ENCODE measurements at regions not wholly inside any gene's neighbourhood (a gene's known extent, or its start where the extent isn't known, plus 50 kb on each side); places are given as distances from the start of the nearest gene placed in this dataset.

GRCh38 chr3:20352546-20353179 is 166.7 kb upstream of the SGO1 start:
- Histone ChIP-seq H3K27me3 (no peaks in the 10 kb centered on the region), H3K9me3 (no peaks in the 10 kb centered on the region), H3K4me3 (no peak overlapping the region), H3K36me3 (peaks cover 0 to 5% (median 0%) of the 10 kb centered on the region in 3 donors), H3K27ac (no peak overlapping the region), H3K4me1 (no peaks in the 10 kb centered on the region)
- WGBS, 2 donors = 54 to 56% methylated on average over 3 of the region's 3 CpGs
- TF ChIP-seq POLR2A (IDR thresholded peaks at IDR 0.05) (no peak), CTCF (IDR thresholded peaks at IDR 0.05) (no peak), EP300 (IDR thresholded peaks at IDR 0.05) (no peak)
- DNase-seq (ENCODE audit: low spot score in 2 of 2) = no peak

GRCh38 chr3:20350449-20350848 is 164.4 kb upstream of the SGO1 start:
- no peak for DNase-seq (ENCODE audit: low spot score in 2 of 2)
- Histone ChIP-seq H3K4me1 (no peaks in the 10 kb centered on the region), H3K27ac (no peak overlapping the region), H3K27me3 (no peaks in the 10 kb centered on the region), H3K9me3 (no peaks in the 10 kb centered on the region), H3K36me3 (peaks cover 0 to 5% (median 0%) of the 10 kb centered on the region in 3 donors), H3K4me3 (no peak overlapping the region)
- TF ChIP-seq CTCF (IDR thresholded peaks at IDR 0.05) (no peak), EP300 (IDR thresholded peaks at IDR 0.05) (no peak), POLR2A (IDR thresholded peaks at IDR 0.05) (no peak)

- WGBS, 2 donors = 66 to 84% methylated on average over 2 of the region's 2 CpGs
- H3K4me3 ChIP-seq = no peak overlapping the region
- TF ChIP-seq POLR2A (IDR thresholded peaks at IDR 0.05) = no peak
- TF ChIP-seq EP300 (IDR thresholded peaks at IDR 0.05) = no peak
- TF ChIP-seq CTCF (IDR thresholded peaks at IDR 0.05) = no peak
- DNase-seq (ENCODE audit: low spot score in 2 of 2) = no peak
- no peak overlapping the region for H3K27ac ChIP-seq
- no peaks in the 10 kb centered on the region for H3K9me3 ChIP-seq
- H3K4me1 ChIP-seq = no peaks in the 10 kb centered on the region
- H3K36me3 ChIP-seq = peaks cover 0 to 5% (median 0%) of the 10 kb centered on the region in 3 donors
- no peaks in the 10 kb centered on the region for H3K27me3 ChIP-seq
Observed at GRCh38 chr3:20346916-20347315, 160.9 kb upstream of the SGO1 start.

- no peak for TF ChIP-seq POLR2A (IDR thresholded peaks at IDR 0.05)
- no peak for TF ChIP-seq CTCF (IDR thresholded peaks at IDR 0.05)
- TF ChIP-seq EP300 (IDR thresholded peaks at IDR 0.05) = no peak
- H3K4me3 ChIP-seq = no peak overlapping the region
- no peaks in the 10 kb centered on the region for H3K9me3 ChIP-seq
- H3K4me1 ChIP-seq = no peaks in the 10 kb centered on the region
- H3K27ac ChIP-seq = no peak overlapping the region
- no peak for DNase-seq (ENCODE audit: low spot score in 2 of 2)
- peaks cover 0 to 5% (median 0%) of the 10 kb centered on the region in 3 donors for H3K36me3 ChIP-seq
- 67 to 79% methylated on average over 1 of the region's 1 CpG for WGBS, 2 donors
- no peaks in the 10 kb centered on the region for H3K27me3 ChIP-seq
Observed at GRCh38 chr3:20346369-20346768, 160.4 kb upstream of the SGO1 start.

GRCh38 chr3:20344400-20344959 is 158.5 kb upstream of the SGO1 start:
- no peaks in the 10 kb centered on the region for H3K9me3 ChIP-seq
- no peaks in the 10 kb centered on the region for H3K27me3 ChIP-seq
- H3K4me1 ChIP-seq = no peaks in the 10 kb centered on the region
- peaks cover 0 to 5% (median 0%) of the 10 kb centered on the region in 3 donors for H3K36me3 ChIP-seq
- H3K4me3 ChIP-seq = no peak overlapping the region
- H3K27ac ChIP-seq = no peak overlapping the region
- TF ChIP-seq POLR2A (IDR thresholded peaks at IDR 0.05) (no peak), CTCF (IDR thresholded peaks at IDR 0.05) (no peak), EP300 (IDR thresholded peaks at IDR 0.05) (no peak)
- no peak for DNase-seq (ENCODE audit: low spot score in 2 of 2)

All from tibial nerve (tissue), 4 donors.